Left cardiac atrium (tissue), 4 donors: ENCODE measurements at regions not wholly inside any gene's neighbourhood (a gene's known extent, or its start where the extent isn't known, plus 50 kb on each side); places are given as distances from the start of the nearest gene placed in this dataset.

ENCODE experiments used
- ATAC-seq, 2 donors: fragments of 200-7000 bp; cut with Tn5 transposase; one replicate each; pipeline ENCODE4 v1.9.1; 2020; ENCODE audit warnings: mild to moderate bottlenecking in 2 of 2, moderate library complexity in 2 of 2
- DNase-seq: peaks from one replicate; pipeline ENCODE4 v3.0.0-alpha.2; 2020
- intact Hi-C, 2 donors: fragments of 100-400 bp; cut with DNase I; formaldehyde crosslinking; loops; one replicate each; pipeline versions ENCODE4 v1.14.1 to v1.15.1; 2022 to 2023
- donor health status: DM: no; HTN: yes; CAD: no.
- donor health status: DM: no; HTN: yes; CAD: no; lungs with severe emphysema.
- donor health status: DM: yes; HTN: yes; CAD: no.
- donor health status: Dilated cardiomyopathy.

- intact Hi-C loops, result no loop called here
- ATAC-seq, result no peak
- no peak for DNase-seq
Observed at GRCh38 chr13:60347174-60347573, 49.8 kb upstream of the TDRD3 start.
